ENCODE measurements at regions not wholly inside any gene's neighbourhood (a gene's known extent, or its start where the extent isn't known, plus 50 kb on each side); places are given as distances from the start of the nearest gene placed in this dataset.

DNA sequence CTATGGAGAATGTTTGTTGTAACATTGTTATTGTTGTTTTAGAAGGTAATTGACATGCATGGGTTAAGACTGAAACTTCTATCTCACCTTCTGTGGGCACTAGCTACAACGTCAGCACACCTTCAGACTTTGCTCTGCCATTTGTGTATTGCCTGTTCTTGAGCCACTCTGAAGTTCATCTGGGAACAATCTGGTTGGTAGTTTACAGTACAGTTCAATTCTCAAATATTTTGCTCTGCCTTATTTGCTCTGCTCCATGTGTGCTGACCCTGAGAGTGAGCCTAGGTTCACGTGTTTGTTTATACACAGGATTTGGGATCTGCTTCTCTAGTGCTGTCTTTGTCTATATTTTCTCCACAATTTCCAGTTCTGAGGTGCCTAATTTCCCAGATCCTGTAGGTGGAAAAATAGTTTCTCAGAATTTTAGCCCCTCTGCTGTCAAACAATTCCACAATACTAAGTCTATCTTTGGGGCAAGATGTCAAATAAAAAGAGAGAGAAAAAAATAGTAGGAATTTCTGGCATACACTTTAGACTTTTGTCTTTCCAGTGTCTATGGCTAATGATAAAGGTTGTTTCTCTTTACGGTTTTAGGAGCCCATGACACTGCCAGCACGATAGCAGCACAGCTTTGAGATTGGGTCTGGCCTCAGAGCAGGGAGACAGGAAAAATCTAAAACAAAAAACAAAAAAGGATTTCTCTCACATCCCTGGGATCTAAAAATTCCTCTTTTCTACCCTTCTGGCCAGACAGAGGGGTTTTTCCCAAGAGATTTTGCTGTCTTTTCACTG is 721.4 kb downstream of the VGLL3 start:
- no peak for TF ChIP-seq EZH2 (IDR thresholded peaks at IDR 0.05; ENCODE audit: insufficient read depth, poor library complexity, severe bottlenecking)
- no peak for TF ChIP-seq EZH2phosphoT487 (IDR thresholded peaks at IDR 0.05; ENCODE audit: insufficient read depth, low read depth)

Measured in GM23248 (cell line).